ENCODE measurements at regions not wholly inside any gene's neighbourhood (a gene's known extent, or its start where the extent isn't known, plus 50 kb on each side); places are given as distances from the start of the nearest gene placed in this dataset.

DNA sequence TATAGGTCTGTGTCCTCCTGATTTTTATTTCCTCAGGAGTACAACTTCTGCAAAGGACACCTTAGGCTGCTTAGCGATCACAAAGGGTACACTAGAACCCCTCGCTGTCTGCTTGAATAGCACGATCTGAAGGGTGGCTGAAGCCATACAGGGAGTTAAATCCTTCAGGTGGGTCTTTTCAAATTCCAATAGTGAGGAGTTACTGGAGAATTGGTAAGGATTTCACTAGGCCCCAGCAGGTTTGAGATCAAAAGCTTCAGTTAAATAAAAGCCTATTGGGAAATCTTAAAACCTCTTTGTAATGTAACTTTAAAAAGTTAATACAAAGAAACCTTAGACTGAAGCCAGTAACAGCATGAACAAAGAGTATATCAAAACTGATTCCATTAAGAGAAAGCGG is 613.1 kb downstream of the ZEB2 start:
- Histone ChIP-seq H3K27me3 (ENCODE audit: control insufficient read depth in 4 of 4, insufficient read depth in 4 of 4, low read length in 3 of 4) (no peaks in the 10 kb centered on the region), H3K4me1 (ENCODE audit: control insufficient read depth in 4 of 4, insufficient read depth in 4 of 4, low read length in 3 of 4) (no peaks in the 10 kb centered on the region), H3K9ac (ENCODE audit: low read depth in 1 of 2, low read length in 2 of 2) (no peak overlapping the region), H3K36me3 (ENCODE audit: control insufficient read depth in 4 of 4, insufficient read depth in 3 of 4, low read depth in 1 of 4, low read length in 3 of 4) (no peaks in the 10 kb centered on the region), H3K27ac (ENCODE audit: low read depth in 1 of 2, low read length in 2 of 2) (no peak overlapping the region), H3K9me3 (ENCODE audit: control insufficient read depth in 4 of 4, low read length in 3 of 4) (no peaks in the 10 kb centered on the region), H3K4me3 (ENCODE audit: low read depth in 1 of 3, low read length in 3 of 3) (no peak overlapping the region)
- DNase-seq (ENCODE audit: low spot score): no peak
- TF ChIP-seq, protein P1, sequence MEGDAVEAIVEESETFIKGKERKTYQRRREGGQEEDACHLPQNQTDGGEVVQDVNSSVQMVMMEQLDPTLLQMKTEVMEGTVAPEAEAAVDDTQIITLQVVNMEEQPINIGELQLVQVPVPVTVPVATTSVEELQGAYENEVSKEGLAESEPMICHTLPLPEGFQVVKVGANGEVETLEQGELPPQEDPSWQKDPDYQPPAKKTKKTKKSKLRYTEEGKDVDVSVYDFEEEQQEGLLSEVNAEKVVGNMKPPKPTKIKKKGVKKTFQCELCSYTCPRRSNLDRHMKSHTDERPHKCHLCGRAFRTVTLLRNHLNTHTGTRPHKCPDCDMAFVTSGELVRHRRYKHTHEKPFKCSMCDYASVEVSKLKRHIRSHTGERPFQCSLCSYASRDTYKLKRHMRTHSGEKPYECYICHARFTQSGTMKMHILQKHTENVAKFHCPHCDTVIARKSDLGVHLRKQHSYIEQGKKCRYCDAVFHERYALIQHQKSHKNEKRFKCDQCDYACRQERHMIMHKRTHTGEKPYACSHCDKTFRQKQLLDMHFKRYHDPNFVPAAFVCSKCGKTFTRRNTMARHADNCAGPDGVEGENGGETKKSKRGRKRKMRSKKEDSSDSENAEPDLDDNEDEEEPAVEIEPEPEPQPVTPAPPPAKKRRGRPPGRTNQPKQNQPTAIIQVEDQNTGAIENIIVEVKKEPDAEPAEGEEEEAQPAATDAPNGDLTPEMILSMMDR (IDR thresholded peaks at IDR 0.05; ENCODE audit: low read depth, low read length, missing input control): no peak
- TF ChIP-seq TAF1 (conservative IDR thresholded peaks at IDR 0.05) (no peak), FOXA1 (IDR thresholded peaks at IDR 0.05) (no peak), YY1 (IDR thresholded peaks at IDR 0.05) (no peak), RAD21 (IDR thresholded peaks at IDR 0.05) (no peak), NR2F2 (IDR thresholded peaks at IDR 0.05) (no peak), GABPA (IDR thresholded peaks at IDR 0.05 in 1 of 2, conservative IDR thresholded peaks at IDR 0.05 in 1 of 2) (no peak)
- TF ChIP-seq, protein P2, sequence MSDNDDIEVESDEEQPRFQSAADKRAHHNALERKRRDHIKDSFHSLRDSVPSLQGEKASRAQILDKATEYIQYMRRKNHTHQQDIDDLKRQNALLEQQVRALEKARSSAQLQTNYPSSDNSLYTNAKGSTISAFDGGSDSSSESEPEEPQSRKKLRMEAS (IDR thresholded peaks at IDR 0.05): no peak
- WGBS: 77% methylated on average over 4 of the region's 4 CpGs

DNA sequence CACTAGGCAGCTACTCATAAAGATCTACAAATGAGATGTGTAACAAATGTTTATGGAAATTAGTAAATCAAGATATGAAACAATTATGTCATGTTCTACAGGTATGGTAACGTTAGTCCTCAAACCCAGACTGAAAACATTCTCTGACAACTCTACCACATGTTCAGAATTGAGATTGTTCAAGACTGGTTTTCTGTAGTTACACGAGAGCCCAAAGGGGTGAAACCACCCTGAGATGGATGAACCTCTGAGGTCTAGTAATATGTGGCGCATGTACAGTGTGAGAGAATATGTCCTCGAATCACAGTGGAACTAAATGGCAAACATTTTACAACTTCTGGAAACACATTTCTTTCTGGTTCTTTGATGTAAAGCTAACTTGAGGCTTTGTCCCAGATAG is 614.3 kb downstream of the ZEB2 start:
- H3K4me3 ChIP-seq (ENCODE audit: low read depth in 1 of 3, low read length in 3 of 3): no peak overlapping the region
- H3K27ac ChIP-seq (ENCODE audit: low read depth in 1 of 2, low read length in 2 of 2): no peak overlapping the region
- no peaks in the 10 kb centered on the region for H3K9me3 ChIP-seq (ENCODE audit: control insufficient read depth in 4 of 4, low read length in 3 of 4)
- WGBS: 80% methylated on average over 4 of the region's 4 CpGs
- H3K27me3 ChIP-seq (ENCODE audit: control insufficient read depth in 4 of 4, insufficient read depth in 4 of 4, low read length in 3 of 4): no peaks in the 10 kb centered on the region
- TF ChIP-seq NR2F2 (IDR thresholded peaks at IDR 0.05): no peak
- no peak for TF ChIP-seq SP1 (IDR thresholded peaks at IDR 0.05)
- no peak for TF ChIP-seq RAD21 (IDR thresholded peaks at IDR 0.05)
- no peak for TF ChIP-seq HNF4G (IDR thresholded peaks at IDR 0.05)
- TF ChIP-seq, protein P1 (IDR thresholded peaks at IDR 0.05; ENCODE audit: low read depth, low read length, missing input control): no peak
- TF ChIP-seq, protein P3, sequence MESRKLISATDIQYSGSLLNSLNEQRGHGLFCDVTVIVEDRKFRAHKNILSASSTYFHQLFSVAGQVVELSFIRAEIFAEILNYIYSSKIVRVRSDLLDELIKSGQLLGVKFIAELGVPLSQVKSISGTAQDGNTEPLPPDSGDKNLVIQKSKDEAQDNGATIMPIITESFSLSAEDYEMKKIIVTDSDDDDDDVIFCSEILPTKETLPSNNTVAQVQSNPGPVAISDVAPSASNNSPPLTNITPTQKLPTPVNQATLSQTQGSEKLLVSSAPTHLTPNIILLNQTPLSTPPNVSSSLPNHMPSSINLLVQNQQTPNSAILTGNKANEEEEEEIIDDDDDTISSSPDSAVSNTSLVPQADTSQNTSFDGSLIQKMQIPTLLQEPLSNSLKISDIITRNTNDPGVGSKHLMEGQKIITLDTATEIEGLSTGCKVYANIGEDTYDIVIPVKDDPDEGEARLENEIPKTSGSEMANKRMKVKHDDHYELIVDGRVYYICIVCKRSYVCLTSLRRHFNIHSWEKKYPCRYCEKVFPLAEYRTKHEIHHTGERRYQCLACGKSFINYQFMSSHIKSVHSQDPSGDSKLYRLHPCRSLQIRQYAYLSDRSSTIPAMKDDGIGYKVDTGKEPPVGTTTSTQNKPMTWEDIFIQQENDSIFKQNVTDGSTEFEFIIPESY (IDR thresholded peaks at IDR 0.05): no peak
- no peak for TF ChIP-seq FOXA2 (IDR thresholded peaks at IDR 0.05)
- TF ChIP-seq, protein P4, sequence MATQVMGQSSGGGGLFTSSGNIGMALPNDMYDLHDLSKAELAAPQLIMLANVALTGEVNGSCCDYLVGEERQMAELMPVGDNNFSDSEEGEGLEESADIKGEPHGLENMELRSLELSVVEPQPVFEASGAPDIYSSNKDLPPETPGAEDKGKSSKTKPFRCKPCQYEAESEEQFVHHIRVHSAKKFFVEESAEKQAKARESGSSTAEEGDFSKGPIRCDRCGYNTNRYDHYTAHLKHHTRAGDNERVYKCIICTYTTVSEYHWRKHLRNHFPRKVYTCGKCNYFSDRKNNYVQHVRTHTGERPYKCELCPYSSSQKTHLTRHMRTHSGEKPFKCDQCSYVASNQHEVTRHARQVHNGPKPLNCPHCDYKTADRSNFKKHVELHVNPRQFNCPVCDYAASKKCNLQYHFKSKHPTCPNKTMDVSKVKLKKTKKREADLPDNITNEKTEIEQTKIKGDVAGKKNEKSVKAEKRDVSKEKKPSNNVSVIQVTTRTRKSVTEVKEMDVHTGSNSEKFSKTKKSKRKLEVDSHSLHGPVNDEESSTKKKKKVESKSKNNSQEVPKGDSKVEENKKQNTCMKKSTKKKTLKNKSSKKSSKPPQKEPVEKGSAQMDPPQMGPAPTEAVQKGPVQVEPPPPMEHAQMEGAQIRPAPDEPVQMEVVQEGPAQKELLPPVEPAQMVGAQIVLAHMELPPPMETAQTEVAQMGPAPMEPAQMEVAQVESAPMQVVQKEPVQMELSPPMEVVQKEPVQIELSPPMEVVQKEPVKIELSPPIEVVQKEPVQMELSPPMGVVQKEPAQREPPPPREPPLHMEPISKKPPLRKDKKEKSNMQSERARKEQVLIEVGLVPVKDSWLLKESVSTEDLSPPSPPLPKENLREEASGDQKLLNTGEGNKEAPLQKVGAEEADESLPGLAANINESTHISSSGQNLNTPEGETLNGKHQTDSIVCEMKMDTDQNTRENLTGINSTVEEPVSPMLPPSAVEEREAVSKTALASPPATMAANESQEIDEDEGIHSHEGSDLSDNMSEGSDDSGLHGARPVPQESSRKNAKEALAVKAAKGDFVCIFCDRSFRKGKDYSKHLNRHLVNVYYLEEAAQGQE (IDR thresholded peaks at IDR 0.05): no peak
- no peak for TF ChIP-seq RXRA (IDR thresholded peaks at IDR 0.05)
- no peak for TF ChIP-seq JUND (IDR thresholded peaks at IDR 0.05)
- no peaks in the 10 kb centered on the region for H3K36me3 ChIP-seq (ENCODE audit: control insufficient read depth in 4 of 4, insufficient read depth in 3 of 4, low read depth in 1 of 4, low read length in 3 of 4)
- no peak overlapping the region for H3K9ac ChIP-seq (ENCODE audit: low read depth in 1 of 2, low read length in 2 of 2)
- DNase-seq (ENCODE audit: low spot score): no peak
- H3K4me1 ChIP-seq (ENCODE audit: control insufficient read depth in 4 of 4, insufficient read depth in 4 of 4, low read length in 3 of 4): no peaks in the 10 kb centered on the region
